SK-N-SH (cell line): ENCODE measurements at regions not wholly inside any gene's neighbourhood (a gene's known extent, or its start where the extent isn't known, plus 50 kb on each side); places are given as distances from the start of the nearest gene placed in this dataset.
"Not testable (repeated sequence)": the region's sequence is repeated elsewhere in the genome, so short reads cannot be mapped to it uniquely, and the experiment has no call there.

ENCODE experiments used
- CTCF ChIA-PET: fragments of 300-600, 350-600 bp; formaldehyde crosslinking; extraction: SDS; loops from one replicate; lab custom pipeline; 2021; lab: Yijun Ruan, JAX
- POLR2A ChIA-PET: fragments of 350-600 bp; sonication (Branson Sonifier 250); formaldehyde crosslinking; extraction: SDS; loops from one replicate; lab custom pipeline; 2020; ENCODE audit warnings: antibody characterized with exemption, inconsistent platforms; lab: Yijun Ruan, JAX
- DNase-seq: peaks from one replicate; pipeline ENCODE4 v3.0.0; 2012
- H2AFZ ChIP-seq: fragments of 200-600 bp; sonication (generic); 2 replicates; pipeline ENCODE4 v1.8.1; 2016; ENCODE audit warnings: antibody characterized with exemption, mild to moderate bottlenecking, low read depth
- H3F3A ChIP-seq: fragments of 200-600 bp; sonication (generic); replicated peaks from 2 replicates; pipeline ENCODE3; 2016; ENCODE audit warnings: antibody characterized with exemption, mild to moderate bottlenecking; ENCODE audit not compliant: insufficient read depth
- H3K27ac ChIP-seq, 2 experiments: fragments of 200-500 bp in 1 of 2; fragments of 200-600 bp in 1 of 2; sonication (Bioruptor generic) in 1 of 2; sonication (generic), shearing (Covaris generic) in 1 of 2; 2 replicates each; pipeline versions ENCODE4 v1.5.1 to v1.6.1; 2014 to 2016; ENCODE audit warnings: low read depth in 2 of 2, inconsistent platforms in 1 of 2, low read length in 1 of 2, mild to moderate bottlenecking in 1 of 2, mixed read lengths in 1 of 2
- H3K27me3 ChIP-seq: fragments of 200-600 bp; sonication (generic), shearing (Covaris generic); 2 replicates; pipeline ENCODE4 v1.6.1; 2016; ENCODE audit warnings: mixed run types; ENCODE audit not compliant: insufficient read depth
- H3K36me3 ChIP-seq, 2 experiments: fragments of 200-500 bp in 1 of 2; fragments of 200-600 bp in 1 of 2; sonication (Bioruptor generic) in 1 of 2; sonication (generic) in 1 of 2; replicated peaks in 1 of 2; 2 replicates each; pipeline versions ENCODE3 to v1.5.1; 2014 to 2016; ENCODE audit warnings: low read length in 1 of 2, mild to moderate bottlenecking in 1 of 2; ENCODE audit not compliant: insufficient read depth in 2 of 2, control insufficient read depth in 1 of 2
- H3K4me1 ChIP-seq, 2 experiments: fragments of 200-500 bp in 1 of 2; fragments of 200-600 bp in 1 of 2; sonication (Bioruptor generic) in 1 of 2; sonication (generic), shearing (Covaris generic) in 1 of 2; 2 replicates each; pipeline versions ENCODE4 v1.5.1 to v1.6.1; 2014 to 2016; ENCODE audit warnings: low read depth in 1 of 2, low read length in 1 of 2, mixed run types in 1 of 2; ENCODE audit not compliant: insufficient read depth in 2 of 2, control insufficient read depth in 1 of 2
- H3K4me2 ChIP-seq: fragments of 200-600 bp; sonication (generic), shearing (Covaris generic); 2 replicates; pipeline ENCODE4 v1.6.1; 2017; ENCODE audit warnings: mixed run types
- H3K4me3 ChIP-seq, 2 experiments: fragments of 200-500 bp in 1 of 2; fragments of 200-600 bp in 1 of 2; sonication (Bioruptor generic) in 1 of 2; sonication (generic), shearing (Covaris generic) in 1 of 2; 2 replicates each; pipeline versions ENCODE4 v1.5.1 to v1.8.1; 2014 to 2016; ENCODE audit warnings: low read depth in 2 of 2, inconsistent platforms in 1 of 2, low read length in 1 of 2, mild to moderate bottlenecking in 1 of 2, mixed read lengths in 1 of 2, moderate library complexity in 1 of 2
- H3K79me2 ChIP-seq: fragments of 200-600 bp; sonication (generic); 2 replicates; pipeline ENCODE4 v1.8.1; 2017; ENCODE audit warnings: mild to moderate bottlenecking; ENCODE audit not compliant: insufficient read depth
- H3K9ac ChIP-seq: fragments of 200-600 bp; sonication (generic); 2 replicates; pipeline ENCODE4 v1.6.1; 2017; ENCODE audit warnings: mixed run types
- H3K9me2 ChIP-seq: fragments of 200-600 bp; sonication (generic); 2 replicates; pipeline ENCODE4 v1.6.1; 2017; ENCODE audit warnings: mixed run types
- H3K9me3 ChIP-seq: fragments of 200-600 bp; sonication (generic); 2 replicates; pipeline ENCODE4 v1.6.1; 2017; ENCODE audit warnings: mixed run types, mild to moderate bottlenecking, moderate library complexity
- H4K20me1 ChIP-seq: fragments of 200-600 bp; sonication (generic); 2 replicates; pipeline ENCODE4 v1.6.1; 2017; ENCODE audit warnings: mild to moderate bottlenecking, mixed run types; ENCODE audit not compliant: insufficient read depth
- ELF1 ChIP-seq: IDR thresholded peaks from 2 replicates; pipeline ENCODE4 v1.4.0; 2012
- EP300 ChIP-seq, 2 experiments: IDR thresholded peaks; 2 replicates each; pipeline versions ENCODE4 v1.4.0 to v1.6.1; 2012; ENCODE audit warnings: borderline replicate concordance in 1 of 2, low read depth in 1 of 2, low read length in 1 of 2
- EZH2phosphoT487 ChIP-seq: fragments of 200-600 bp; sonication (generic); IDR thresholded peaks from 2 replicates; pipeline ENCODE4 v1.6.1; 2017; ENCODE audit warnings: low read depth, mixed run types, mild to moderate bottlenecking, antibody characterized with exemption, moderate library complexity, borderline replicate concordance
- FOSL2 ChIP-seq: IDR thresholded peaks from 2 replicates; pipeline ENCODE4 v1.4.0; 2012; ENCODE audit warnings: low read depth, mild to moderate bottlenecking, moderate library complexity, borderline replicate concordance
- GABPA ChIP-seq: IDR thresholded peaks from 2 replicates; pipeline ENCODE4 v1.4.0; 2012; ENCODE audit warnings: low read depth, mild to moderate bottlenecking
- GATA2 ChIP-seq: sonication (generic); formaldehyde crosslinking; IDR thresholded peaks from 2 replicates; pipeline ENCODE4 v1.5.0; 2020; ENCODE audit warnings: mild to moderate bottlenecking, missing genetic modification reagents
- POLR2AphosphoS5 ChIP-seq: IDR thresholded peaks from 2 replicates; pipeline ENCODE4 v1.6.1; 2012; ENCODE audit warnings: low read depth, low read length
- RXRA ChIP-seq: IDR thresholded peaks from 2 replicates; pipeline ENCODE4 v1.4.0; 2012; ENCODE audit warnings: low read depth, mild to moderate bottlenecking, borderline replicate concordance
- SIN3A ChIP-seq: IDR thresholded peaks from 2 replicates; pipeline ENCODE4 v1.6.1; 2012; ENCODE audit warnings: low read depth, mild to moderate bottlenecking, low read length, moderate library complexity, borderline replicate concordance
- WGBS: methylation state at CpG from one replicate; pipeline ENCODE4 v1.1.6; 2017; ENCODE audit warnings: low lambda C conversion rate; 5-methylcytosine and 5-hydroxymethylcytosine counted together
- TF ChIP-seq, protein P1 (sequence below): fragments of 200-600 bp; sonication (generic); IDR thresholded peaks from 2 replicates; pipeline ENCODE4 v1.6.1; 2017; ENCODE audit warnings: antibody characterized with exemption, mild to moderate bottlenecking, moderate library complexity
- TF ChIP-seq, protein P2 (sequence below): IDR thresholded peaks from 2 replicates; pipeline ENCODE4 v1.6.1; 2012; ENCODE audit warnings: mild to moderate bottlenecking, low read depth, low read length, moderate library complexity
- TF ChIP-seq, protein P3 (sequence below): fragments of 150-350 bp; IDR thresholded peaks from 2 replicates; pipeline ENCODE4 v1.6.1; 2016; ENCODE audit warnings: mild to moderate bottlenecking, low read depth, low read length
- TF ChIP-seq, protein P4 (sequence below): fragments of 150-350 bp; IDR thresholded peaks from 2 replicates; pipeline ENCODE4 v1.6.1; 2017; ENCODE audit warnings: antibody characterized with exemption, low read length, low read depth, borderline replicate concordance
- TF ChIP-seq, protein P5 (sequence below): IDR thresholded peaks from 2 replicates; pipeline ENCODE4 v1.4.0; 2012; ENCODE audit warnings: low read depth, borderline replicate concordance

DNA sequence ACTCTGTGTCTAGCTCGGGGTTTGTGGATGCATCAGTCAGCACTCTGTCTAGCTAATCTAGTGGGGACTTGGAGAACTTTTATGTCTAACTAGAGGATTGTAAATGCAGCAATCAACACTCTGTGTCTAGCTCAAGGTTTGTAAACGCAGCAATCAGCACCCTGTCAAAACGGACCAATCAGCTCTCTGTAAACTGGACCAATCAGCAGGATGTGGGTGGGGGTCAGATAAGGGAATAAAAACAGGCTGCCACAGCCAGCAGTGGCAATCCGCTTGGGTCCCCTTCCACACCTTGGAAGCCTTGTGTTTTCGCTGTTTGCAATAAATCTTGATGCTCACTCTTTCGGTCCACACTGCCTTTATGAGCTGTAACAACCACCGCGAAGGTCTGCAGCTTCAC lies 920.7 kb upstream of the FOXG1 start:
- ChIA-PET CTCF (no interaction called here), POLR2A (no interaction called here)
- H3F3A ChIP-seq, result no peaks in the 10 kb centered on the region
- H3K27me3 ChIP-seq, result no peaks in the 10 kb centered on the region
- H3K9me2 ChIP-seq, result no peaks in the 10 kb centered on the region
- TF ChIP-seq EP300 (IDR thresholded peaks at IDR 0.05; ENCODE audit: borderline replicate concordance in 1 of 2, low read depth in 1 of 2, low read length in 1 of 2), result no peak
- no peak for TF ChIP-seq RXRA
- TF ChIP-seq, protein P1, sequence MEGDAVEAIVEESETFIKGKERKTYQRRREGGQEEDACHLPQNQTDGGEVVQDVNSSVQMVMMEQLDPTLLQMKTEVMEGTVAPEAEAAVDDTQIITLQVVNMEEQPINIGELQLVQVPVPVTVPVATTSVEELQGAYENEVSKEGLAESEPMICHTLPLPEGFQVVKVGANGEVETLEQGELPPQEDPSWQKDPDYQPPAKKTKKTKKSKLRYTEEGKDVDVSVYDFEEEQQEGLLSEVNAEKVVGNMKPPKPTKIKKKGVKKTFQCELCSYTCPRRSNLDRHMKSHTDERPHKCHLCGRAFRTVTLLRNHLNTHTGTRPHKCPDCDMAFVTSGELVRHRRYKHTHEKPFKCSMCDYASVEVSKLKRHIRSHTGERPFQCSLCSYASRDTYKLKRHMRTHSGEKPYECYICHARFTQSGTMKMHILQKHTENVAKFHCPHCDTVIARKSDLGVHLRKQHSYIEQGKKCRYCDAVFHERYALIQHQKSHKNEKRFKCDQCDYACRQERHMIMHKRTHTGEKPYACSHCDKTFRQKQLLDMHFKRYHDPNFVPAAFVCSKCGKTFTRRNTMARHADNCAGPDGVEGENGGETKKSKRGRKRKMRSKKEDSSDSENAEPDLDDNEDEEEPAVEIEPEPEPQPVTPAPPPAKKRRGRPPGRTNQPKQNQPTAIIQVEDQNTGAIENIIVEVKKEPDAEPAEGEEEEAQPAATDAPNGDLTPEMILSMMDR, result no peak
- TF ChIP-seq, protein P2, sequence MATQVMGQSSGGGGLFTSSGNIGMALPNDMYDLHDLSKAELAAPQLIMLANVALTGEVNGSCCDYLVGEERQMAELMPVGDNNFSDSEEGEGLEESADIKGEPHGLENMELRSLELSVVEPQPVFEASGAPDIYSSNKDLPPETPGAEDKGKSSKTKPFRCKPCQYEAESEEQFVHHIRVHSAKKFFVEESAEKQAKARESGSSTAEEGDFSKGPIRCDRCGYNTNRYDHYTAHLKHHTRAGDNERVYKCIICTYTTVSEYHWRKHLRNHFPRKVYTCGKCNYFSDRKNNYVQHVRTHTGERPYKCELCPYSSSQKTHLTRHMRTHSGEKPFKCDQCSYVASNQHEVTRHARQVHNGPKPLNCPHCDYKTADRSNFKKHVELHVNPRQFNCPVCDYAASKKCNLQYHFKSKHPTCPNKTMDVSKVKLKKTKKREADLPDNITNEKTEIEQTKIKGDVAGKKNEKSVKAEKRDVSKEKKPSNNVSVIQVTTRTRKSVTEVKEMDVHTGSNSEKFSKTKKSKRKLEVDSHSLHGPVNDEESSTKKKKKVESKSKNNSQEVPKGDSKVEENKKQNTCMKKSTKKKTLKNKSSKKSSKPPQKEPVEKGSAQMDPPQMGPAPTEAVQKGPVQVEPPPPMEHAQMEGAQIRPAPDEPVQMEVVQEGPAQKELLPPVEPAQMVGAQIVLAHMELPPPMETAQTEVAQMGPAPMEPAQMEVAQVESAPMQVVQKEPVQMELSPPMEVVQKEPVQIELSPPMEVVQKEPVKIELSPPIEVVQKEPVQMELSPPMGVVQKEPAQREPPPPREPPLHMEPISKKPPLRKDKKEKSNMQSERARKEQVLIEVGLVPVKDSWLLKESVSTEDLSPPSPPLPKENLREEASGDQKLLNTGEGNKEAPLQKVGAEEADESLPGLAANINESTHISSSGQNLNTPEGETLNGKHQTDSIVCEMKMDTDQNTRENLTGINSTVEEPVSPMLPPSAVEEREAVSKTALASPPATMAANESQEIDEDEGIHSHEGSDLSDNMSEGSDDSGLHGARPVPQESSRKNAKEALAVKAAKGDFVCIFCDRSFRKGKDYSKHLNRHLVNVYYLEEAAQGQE, result no peak
- no peak for TF ChIP-seq SIN3A
- TF ChIP-seq, protein P3, sequence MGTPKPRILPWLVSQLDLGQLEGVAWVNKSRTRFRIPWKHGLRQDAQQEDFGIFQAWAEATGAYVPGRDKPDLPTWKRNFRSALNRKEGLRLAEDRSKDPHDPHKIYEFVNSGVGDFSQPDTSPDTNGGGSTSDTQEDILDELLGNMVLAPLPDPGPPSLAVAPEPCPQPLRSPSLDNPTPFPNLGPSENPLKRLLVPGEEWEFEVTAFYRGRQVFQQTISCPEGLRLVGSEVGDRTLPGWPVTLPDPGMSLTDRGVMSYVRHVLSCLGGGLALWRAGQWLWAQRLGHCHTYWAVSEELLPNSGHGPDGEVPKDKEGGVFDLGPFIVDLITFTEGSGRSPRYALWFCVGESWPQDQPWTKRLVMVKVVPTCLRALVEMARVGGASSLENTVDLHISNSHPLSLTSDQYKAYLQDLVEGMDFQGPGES, result no peak
- TF ChIP-seq, protein P4, sequence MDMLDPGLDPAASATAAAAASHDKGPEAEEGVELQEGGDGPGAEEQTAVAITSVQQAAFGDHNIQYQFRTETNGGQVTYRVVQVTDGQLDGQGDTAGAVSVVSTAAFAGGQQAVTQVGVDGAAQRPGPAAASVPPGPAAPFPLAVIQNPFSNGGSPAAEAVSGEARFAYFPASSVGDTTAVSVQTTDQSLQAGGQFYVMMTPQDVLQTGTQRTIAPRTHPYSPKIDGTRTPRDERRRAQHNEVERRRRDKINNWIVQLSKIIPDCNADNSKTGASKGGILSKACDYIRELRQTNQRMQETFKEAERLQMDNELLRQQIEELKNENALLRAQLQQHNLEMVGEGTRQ, result no peak
- TF ChIP-seq POLR2AphosphoS5, result no peak
- TF ChIP-seq ELF1, result no peak
- no peak for TF ChIP-seq EZH2phosphoT487
- no peak for TF ChIP-seq GATA2 (CRISPR knock-in tag)
- TF ChIP-seq, protein P5, sequence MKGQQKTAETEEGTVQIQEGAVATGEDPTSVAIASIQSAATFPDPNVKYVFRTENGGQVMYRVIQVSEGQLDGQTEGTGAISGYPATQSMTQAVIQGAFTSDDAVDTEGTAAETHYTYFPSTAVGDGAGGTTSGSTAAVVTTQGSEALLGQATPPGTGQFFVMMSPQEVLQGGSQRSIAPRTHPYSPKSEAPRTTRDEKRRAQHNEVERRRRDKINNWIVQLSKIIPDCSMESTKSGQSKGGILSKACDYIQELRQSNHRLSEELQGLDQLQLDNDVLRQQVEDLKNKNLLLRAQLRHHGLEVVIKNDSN, result no peak
- no peak for TF ChIP-seq GABPA
- no peak for TF ChIP-seq FOSL2
- no peak for DNase-seq
- peak overlapping the region in 1 of 2 experiments; percentile 62; a peak in 1 of 4 replicates for H3K27ac ChIP-seq
- no peaks in the 10 kb centered on the region; a peak in 1 of 4 replicates for H3K4me1 ChIP-seq
- H3K9me3 ChIP-seq, result no peaks in the 10 kb centered on the region
- H3K9ac ChIP-seq, result peak overlapping the region; percentile 52; the same call in 1 of the 2 replicates
- H3K4me2 ChIP-seq, result peak overlapping the region; percentile 76
- peak overlapping the region; percentile 82; the same call in 1 of the 2 replicates for H2AFZ ChIP-seq
- 0% methylated on average over 4 of the region's 8 CpGs for WGBS
- H3K36me3 ChIP-seq, result no peaks in the 10 kb centered on the region
- H3K4me3 ChIP-seq, result peak overlapping the region; percentile 55 to 63
- H3K79me2 ChIP-seq, result no peaks in the 10 kb centered on the region
- no peaks in the 10 kb centered on the region for H4K20me1 ChIP-seq

DNA sequence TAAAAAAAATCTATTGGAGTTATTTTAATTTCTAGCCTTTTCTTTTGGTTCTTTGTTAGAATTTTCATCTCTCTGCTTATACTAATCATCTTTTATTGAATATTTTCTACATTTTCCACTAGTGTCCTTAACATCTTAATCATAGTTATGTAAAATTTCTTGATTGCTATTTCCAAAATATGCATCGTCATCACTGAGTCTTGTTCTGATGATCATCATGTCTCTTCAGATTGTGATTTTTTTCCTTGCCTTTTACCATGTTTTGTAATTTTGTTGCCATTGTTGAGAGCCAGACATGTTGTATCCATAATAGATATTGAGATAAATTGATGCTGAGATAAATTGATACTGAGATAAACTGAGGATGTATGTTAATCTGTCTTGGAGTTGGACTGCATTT lies 919.1 kb upstream of the FOXG1 start:
- H3K27ac ChIP-seq, H3K36me3 ChIP-seq, CTCF ChIA-PET, POLR2A ChIA-PET, H4K20me1 ChIP-seq, H3F3A ChIP-seq, H3K27me3 ChIP-seq, H3K9me3 ChIP-seq, H3K4me3 ChIP-seq, H3K4me2 ChIP-seq, H2AFZ ChIP-seq, H3K9ac ChIP-seq, DNase-seq, H3K4me1 ChIP-seq, H3K79me2 ChIP-seq, H3K9me2 ChIP-seq: not testable (repeated sequence)
- WGBS, result 17% methylated on average over 1 of the region's 1 CpG

DNA sequence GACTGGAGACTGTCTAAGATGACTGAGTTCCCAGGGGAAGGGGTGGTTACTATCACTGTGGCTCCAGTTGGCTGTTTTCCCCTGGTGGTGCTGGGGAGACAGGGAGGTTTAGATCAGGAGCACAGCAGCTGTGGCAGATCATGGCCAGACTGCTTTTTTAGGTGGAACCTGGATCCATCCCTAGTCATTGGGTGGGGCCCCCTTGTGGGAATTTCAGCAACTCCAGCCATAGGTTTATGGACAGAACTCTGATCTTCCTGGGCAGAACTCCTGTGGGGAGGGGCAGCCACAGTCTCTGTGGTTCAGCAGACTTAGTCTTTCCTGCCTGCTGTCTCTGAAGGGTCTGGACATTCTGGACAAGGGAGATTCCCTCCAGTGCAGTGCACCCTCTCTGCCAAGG lies 917.4 kb upstream of the FOXG1 start:
- H3K79me2 ChIP-seq, H3K4me1 ChIP-seq, H3K36me3 ChIP-seq, H3K9ac ChIP-seq, H3K9me2 ChIP-seq, H3K9me3 ChIP-seq, H4K20me1 ChIP-seq, CTCF ChIA-PET, H3K27ac ChIP-seq, H3K4me2 ChIP-seq, H3K4me3 ChIP-seq, POLR2A ChIA-PET, H3F3A ChIP-seq, H2AFZ ChIP-seq, H3K27me3 ChIP-seq, DNase-seq: not testable (repeated sequence)
